ENCODE measurements at regions not wholly inside any gene's neighbourhood (a gene's known extent, or its start where the extent isn't known, plus 50 kb on each side); places are given as distances from the start of the nearest gene placed in this dataset.

DNA sequence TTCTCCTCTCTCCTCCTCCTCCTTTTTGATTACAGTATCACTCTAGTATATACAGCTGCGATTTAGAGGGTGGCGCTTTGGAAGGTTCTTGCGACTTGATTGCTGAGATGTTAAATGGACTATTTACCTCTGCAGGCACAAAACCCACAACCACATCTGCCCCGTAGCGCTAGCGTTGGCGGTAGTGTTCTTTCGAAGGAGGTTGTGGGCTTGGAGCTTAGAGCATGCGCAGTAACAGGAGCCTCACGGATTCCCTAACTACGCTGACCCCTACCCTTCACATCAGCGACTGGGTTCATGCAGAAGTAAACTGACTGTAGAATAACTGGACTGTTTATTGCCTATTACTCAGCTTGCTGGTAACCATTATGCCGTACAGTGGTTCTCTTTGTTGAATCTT lies 58.0 kb downstream of the CGGBP1 start:
- H3K9me3 ChIP-seq (ENCODE audit: control insufficient read depth, insufficient read depth, low read length) = no peaks in the 10 kb centered on the region
- H3K36me3 ChIP-seq (ENCODE audit: insufficient read depth, low read length) = no peaks in the 10 kb centered on the region
- no peaks in the 10 kb centered on the region for H3K4me1 ChIP-seq (ENCODE audit: insufficient read depth, low read length)
- peak overlapping the region; percentile 29; the same call in 1 of the 2 replicates for H3K9ac ChIP-seq (ENCODE audit: low read depth, low read length)

- no peaks in the 10 kb centered on the region for H3K36me3 ChIP-seq (ENCODE audit: insufficient read depth, low read length)
- H3K9ac ChIP-seq (ENCODE audit: low read depth, low read length) = no peak overlapping the region
- H3K9me3 ChIP-seq (ENCODE audit: control insufficient read depth, insufficient read depth, low read length) = no peaks in the 10 kb centered on the region
- no peaks in the 10 kb centered on the region for H3K4me1 ChIP-seq (ENCODE audit: insufficient read depth, low read length)
These were observed 60.8 kb downstream of the CGGBP1 start for GRCh38 chr3:87997966-87998365.

GRCh38 chr3:87997298-87997697 lies 61.5 kb downstream of the CGGBP1 start:
- Histone ChIP-seq H3K4me1 (ENCODE audit: insufficient read depth, low read length) (no peaks in the 10 kb centered on the region), H3K36me3 (ENCODE audit: insufficient read depth, low read length) (no peaks in the 10 kb centered on the region), H3K9me3 (ENCODE audit: control insufficient read depth, insufficient read depth, low read length) (no peaks in the 10 kb centered on the region), H3K9ac (ENCODE audit: low read depth, low read length) (no peak overlapping the region)

GRCh38 chr3:87996882-87997281 lies 61.9 kb downstream of the CGGBP1 start:
- Histone ChIP-seq H3K9me3 (ENCODE audit: control insufficient read depth, insufficient read depth, low read length) (no peaks in the 10 kb centered on the region), H3K9ac (ENCODE audit: low read depth, low read length) (no peak overlapping the region), H3K4me1 (ENCODE audit: insufficient read depth, low read length) (no peaks in the 10 kb centered on the region), H3K36me3 (ENCODE audit: insufficient read depth, low read length) (no peaks in the 10 kb centered on the region)

- H3K36me3 ChIP-seq (ENCODE audit: insufficient read depth, low read length) = no peaks in the 10 kb centered on the region
- H3K4me1 ChIP-seq (ENCODE audit: insufficient read depth, low read length) = no peaks in the 10 kb centered on the region
These were observed 65.2 kb downstream of the CGGBP1 start for GRCh38 chr3:87993566-87993965.

GRCh38 chr3:87987952-87988351 lies 70.9 kb downstream of the CGGBP1 start:
- no peaks in the 10 kb centered on the region for H3K9me3 ChIP-seq (ENCODE audit: control insufficient read depth, insufficient read depth, low read length)
- peaks cover 8% of the 10 kb centered on the region; the same call in 1 of the 2 replicates for H3K4me1 ChIP-seq (ENCODE audit: insufficient read depth, low read length)
- H3K9ac ChIP-seq (ENCODE audit: low read depth, low read length) = no peak overlapping the region
- H3K36me3 ChIP-seq (ENCODE audit: insufficient read depth, low read length) = no peaks in the 10 kb centered on the region

More at GRCh38 chr3:87993566-87993965, 65.2 kb downstream of the CGGBP1 start:
- H3K9ac ChIP-seq (ENCODE audit: low read depth, low read length) = no peak overlapping the region
- H3K9me3 ChIP-seq (ENCODE audit: control insufficient read depth, insufficient read depth, low read length) = no peaks in the 10 kb centered on the region

- Histone ChIP-seq H3K4me1 (ENCODE audit: insufficient read depth, low read length) (no peaks in the 10 kb centered on the region), H3K36me3 (ENCODE audit: insufficient read depth, low read length) (no peaks in the 10 kb centered on the region), H3K9me3 (ENCODE audit: control insufficient read depth, insufficient read depth, low read length) (peaks cover 4% of the 10 kb centered on the region), H3K9ac (ENCODE audit: low read depth, low read length) (no peak overlapping the region)
These were observed 76.4 kb downstream of the CGGBP1 start for GRCh38 chr3:87982421-87982820.

DNA sequence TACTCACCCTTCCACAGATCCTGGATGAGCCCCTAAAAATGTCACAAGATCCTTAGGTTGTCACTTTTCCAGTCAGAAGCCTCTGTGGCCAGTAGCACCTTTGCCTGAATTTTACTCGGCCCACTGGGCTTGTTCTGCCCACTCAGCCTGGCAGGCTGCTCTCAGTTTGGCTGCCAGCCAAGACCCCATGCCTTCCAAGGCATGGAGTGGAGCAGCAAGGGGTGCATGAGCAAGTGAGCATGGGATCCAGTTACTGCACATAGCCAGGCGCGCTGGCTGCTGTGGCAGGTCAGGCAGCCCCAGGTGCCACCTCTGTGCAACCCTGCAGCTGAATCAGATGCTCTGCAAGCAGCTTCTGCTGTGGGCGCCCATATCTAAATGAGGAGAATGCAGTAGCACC lies 79.3 kb downstream of the CGGBP1 start:
- peaks cover 4% of the 10 kb centered on the region for H3K9me3 ChIP-seq (ENCODE audit: control insufficient read depth, insufficient read depth, low read length)
- no peaks in the 10 kb centered on the region for H3K4me1 ChIP-seq (ENCODE audit: insufficient read depth, low read length)
- H3K9ac ChIP-seq (ENCODE audit: low read depth, low read length) = no peak overlapping the region
- no peaks in the 10 kb centered on the region for H3K36me3 ChIP-seq (ENCODE audit: insufficient read depth, low read length)

DNA sequence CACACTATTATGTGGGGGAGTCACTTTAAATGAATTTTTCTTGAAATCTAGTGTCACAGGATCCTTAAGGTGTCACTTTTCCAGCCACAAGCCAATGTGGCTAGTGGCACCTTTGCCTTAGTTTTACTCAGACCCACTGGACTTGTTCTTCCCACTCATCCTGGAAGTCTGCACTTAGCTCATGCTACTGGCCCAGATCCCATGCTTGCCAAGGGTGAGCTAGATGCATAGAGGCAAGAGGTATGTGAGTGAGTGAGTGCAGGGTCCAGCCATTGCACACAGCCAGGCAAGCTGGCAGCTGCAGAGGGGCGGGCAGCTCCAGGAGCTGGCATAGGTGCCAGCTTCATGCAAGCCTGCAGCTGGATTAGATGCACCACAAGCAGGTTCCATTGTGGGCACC lies 81.0 kb downstream of the CGGBP1 start:
- no peak overlapping the region for H3K9ac ChIP-seq (ENCODE audit: low read depth, low read length)
- no peaks in the 10 kb centered on the region for H3K4me1 ChIP-seq (ENCODE audit: insufficient read depth, low read length)
- H3K36me3 ChIP-seq (ENCODE audit: insufficient read depth, low read length) = no peaks in the 10 kb centered on the region
- peaks cover 4% of the 10 kb centered on the region for H3K9me3 ChIP-seq (ENCODE audit: control insufficient read depth, insufficient read depth, low read length)

DNA sequence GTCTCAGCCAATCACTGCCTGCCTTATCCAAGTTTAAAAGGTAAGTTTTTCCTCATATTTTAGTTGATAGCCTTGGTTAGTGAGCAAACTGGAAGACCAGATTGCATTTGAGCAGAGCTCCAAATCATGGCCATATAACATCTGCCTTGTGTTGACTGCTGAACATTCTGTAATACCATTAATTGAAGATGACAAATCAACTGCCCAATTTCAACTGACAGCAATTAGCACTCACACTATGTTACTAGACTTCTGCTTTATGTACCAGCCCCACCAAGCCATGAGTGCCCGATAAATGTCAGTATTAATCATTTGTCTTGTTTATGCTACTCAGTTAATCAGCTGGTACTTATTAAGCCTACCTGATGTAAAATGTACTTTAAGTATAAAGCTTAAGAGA lies 83.1 kb downstream of the CGGBP1 start:
- no peaks in the 10 kb centered on the region for H3K36me3 ChIP-seq (ENCODE audit: insufficient read depth, low read length)
- no peaks in the 10 kb centered on the region for H3K4me1 ChIP-seq (ENCODE audit: insufficient read depth, low read length)
- peaks cover 2% of the 10 kb centered on the region for H3K9me3 ChIP-seq (ENCODE audit: control insufficient read depth, insufficient read depth, low read length)
- no peak overlapping the region for H3K9ac ChIP-seq (ENCODE audit: low read depth, low read length)

DNA sequence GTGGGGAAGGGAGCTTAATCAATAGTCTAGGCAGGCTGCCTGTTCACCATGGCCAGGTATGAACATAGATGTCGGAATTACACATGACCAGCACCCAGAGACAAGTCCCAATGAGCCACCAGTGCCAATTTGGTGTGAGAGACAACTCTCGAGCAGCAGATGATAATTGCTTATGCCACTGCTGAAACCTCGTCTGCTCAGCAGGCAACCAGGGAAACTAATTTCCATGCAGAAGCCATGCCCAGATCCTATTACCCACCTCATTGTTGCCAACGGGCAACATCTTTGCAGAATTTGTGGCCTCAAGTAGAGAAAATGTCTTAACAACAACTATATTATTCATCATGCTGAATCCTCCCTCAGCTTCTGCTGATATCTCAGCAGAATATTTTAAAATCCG lies 84.9 kb downstream of the CGGBP1 start:
- Histone ChIP-seq H3K36me3 (ENCODE audit: insufficient read depth, low read length) (no peaks in the 10 kb centered on the region), H3K4me1 (ENCODE audit: insufficient read depth, low read length) (no peaks in the 10 kb centered on the region), H3K9me3 (ENCODE audit: control insufficient read depth, insufficient read depth, low read length) (peaks cover 4% of the 10 kb centered on the region; the same call in 1 of the 2 replicates), H3K9ac (ENCODE audit: low read depth, low read length) (no peak overlapping the region)

- H3K9me3 ChIP-seq (ENCODE audit: control insufficient read depth, insufficient read depth, low read length) = peaks cover 9% of the 10 kb centered on the region; the same call in 1 of the 2 replicates
- H3K9ac ChIP-seq (ENCODE audit: low read depth, low read length) = no peak overlapping the region
- H3K4me1 ChIP-seq (ENCODE audit: insufficient read depth, low read length) = no peaks in the 10 kb centered on the region
- H3K36me3 ChIP-seq (ENCODE audit: insufficient read depth, low read length) = no peaks in the 10 kb centered on the region
These were observed 89.2 kb downstream of the CGGBP1 start for GRCh38 chr3:87969620-87970019.

GRCh38 chr3:87968668-87969067 lies 90.1 kb downstream of the CGGBP1 start:
- no peaks in the 10 kb centered on the region for H3K4me1 ChIP-seq (ENCODE audit: insufficient read depth, low read length)
- peaks cover 9% of the 10 kb centered on the region; the same call in 1 of the 2 replicates for H3K9me3 ChIP-seq (ENCODE audit: control insufficient read depth, insufficient read depth, low read length)
- H3K9ac ChIP-seq (ENCODE audit: low read depth, low read length) = no peak overlapping the region

DNA sequence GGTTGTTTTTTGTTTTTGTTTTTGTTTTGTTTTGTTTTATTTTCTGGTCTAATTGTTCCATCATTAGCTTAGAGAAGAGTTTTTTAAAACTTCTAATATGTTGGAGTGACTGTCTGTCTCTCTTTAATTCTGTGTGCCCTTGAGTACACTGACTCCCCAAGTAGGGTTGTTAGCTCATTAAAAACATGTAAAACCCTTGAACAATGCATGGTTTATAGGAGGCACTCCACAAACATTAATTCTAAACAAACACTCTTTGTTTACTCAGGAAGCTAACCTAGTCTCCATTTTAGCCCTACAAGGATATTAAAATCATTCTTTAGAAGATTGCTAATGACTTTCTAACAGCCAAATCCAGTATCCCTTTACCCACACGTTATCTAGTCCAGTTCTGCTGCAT lies 100.5 kb downstream of the CGGBP1 start:
- Histone ChIP-seq H3K9me3 (ENCODE audit: control insufficient read depth, insufficient read depth, low read length) (no peaks in the 10 kb centered on the region), H3K9ac (ENCODE audit: low read depth, low read length) (no peak overlapping the region), H3K4me1 (ENCODE audit: insufficient read depth, low read length) (no peaks in the 10 kb centered on the region), H3K36me3 (ENCODE audit: insufficient read depth, low read length) (no peaks in the 10 kb centered on the region)

More at GRCh38 chr3:87968668-87969067, 90.1 kb downstream of the CGGBP1 start:
- no peaks in the 10 kb centered on the region for H3K36me3 ChIP-seq (ENCODE audit: insufficient read depth, low read length)

DNA sequence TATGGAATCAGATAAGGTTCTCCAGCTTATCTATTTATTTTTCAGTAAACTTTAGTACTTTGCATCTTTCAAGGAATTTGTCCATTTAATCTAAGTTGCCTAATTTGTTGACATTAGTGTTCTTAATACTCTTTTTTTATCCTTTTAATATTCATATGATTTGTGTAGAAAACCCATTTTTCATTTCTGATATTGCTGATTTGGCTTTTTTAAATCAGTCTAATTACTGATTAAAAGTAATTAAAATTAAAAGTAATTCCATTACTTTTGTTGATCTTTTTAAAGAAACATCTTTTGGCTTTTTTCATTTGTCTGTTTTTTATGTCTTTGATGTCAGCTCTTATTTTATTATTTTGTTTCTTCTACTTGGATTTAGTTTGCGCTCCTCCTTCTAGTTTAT lies 101.2 kb downstream of the CGGBP1 start:
- Histone ChIP-seq H3K9ac (ENCODE audit: low read depth, low read length) (no peak overlapping the region), H3K36me3 (ENCODE audit: insufficient read depth, low read length) (no peaks in the 10 kb centered on the region), H3K9me3 (ENCODE audit: control insufficient read depth, insufficient read depth, low read length) (no peaks in the 10 kb centered on the region)

DNA sequence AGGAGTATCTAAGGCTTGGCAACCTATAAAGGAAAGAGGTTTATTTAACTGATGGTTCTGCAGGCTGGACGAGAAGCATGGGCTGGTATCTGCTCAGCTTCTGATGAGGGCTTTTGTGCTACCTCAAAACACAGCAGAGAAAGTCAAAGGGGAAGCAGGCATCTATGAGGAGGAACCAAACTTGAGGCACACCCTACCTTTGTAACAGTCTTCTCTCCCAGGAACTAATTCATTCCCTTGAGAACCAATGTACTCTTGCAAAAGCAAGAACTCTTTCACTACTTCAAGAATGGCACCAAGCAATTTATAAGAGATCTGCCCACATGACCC lies 109.0 kb downstream of the CGGBP1 start:
- H3K36me3 ChIP-seq (ENCODE audit: insufficient read depth, low read length) = no peaks in the 10 kb centered on the region
- H3K9me3 ChIP-seq (ENCODE audit: control insufficient read depth, insufficient read depth, low read length) = no peaks in the 10 kb centered on the region
- H3K4me1 ChIP-seq (ENCODE audit: insufficient read depth, low read length) = no peaks in the 10 kb centered on the region
- no peak overlapping the region for H3K9ac ChIP-seq (ENCODE audit: low read depth, low read length)

More for the DNA sequence above, 101.2 kb downstream of the CGGBP1 start:
- H3K4me1 ChIP-seq (ENCODE audit: insufficient read depth, low read length) = no peaks in the 10 kb centered on the region
